ENCODE measurements at regions not wholly inside any gene's neighbourhood (a gene's known extent, or its start where the extent isn't known, plus 50 kb on each side); places are given as distances from the start of the nearest gene placed in this dataset.

DNA sequence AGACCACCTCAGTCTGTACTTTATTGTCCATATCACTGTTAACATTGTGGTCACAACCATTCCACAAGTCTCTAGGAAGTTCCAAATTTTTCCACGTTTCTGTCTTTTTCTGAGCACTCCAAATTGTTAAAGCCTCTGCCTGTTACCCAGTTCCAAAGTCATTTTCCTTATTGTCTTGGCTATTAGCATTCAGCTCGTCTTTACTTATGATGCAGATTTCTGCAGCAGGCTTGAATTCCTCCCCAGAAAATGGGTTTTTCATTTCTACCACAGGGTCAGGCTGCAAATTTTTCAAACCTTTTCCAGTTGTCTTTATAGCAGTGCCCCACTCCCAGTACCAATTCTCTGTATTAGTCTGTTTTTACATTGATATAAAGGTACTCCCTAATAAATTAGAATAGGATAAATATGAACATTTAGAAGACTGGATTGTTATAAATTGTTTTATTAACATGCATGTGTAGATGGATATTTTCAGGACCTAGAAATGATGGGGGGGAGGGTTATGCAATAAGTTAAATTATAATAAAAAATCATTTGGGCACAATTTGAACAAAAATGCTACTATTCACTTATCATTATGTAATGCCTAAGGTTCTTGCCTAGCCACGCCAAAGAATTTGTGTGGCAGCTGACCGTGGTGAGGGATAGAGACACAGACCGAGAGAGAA is 595.3 kb upstream of the ADGRB3 start:
- intact Hi-C loops (cut with micrococcal nuclease; ENCODE audit: unreplicated experiment): no loop called here
- ChIA-PET CTCF (no interaction called here), POLR2A (ENCODE audit: low non-redundant PET) (no interaction called here)
- Histone ChIP-seq H3K9me3 (ENCODE audit: low read depth, low read length, poor library complexity, severe bottlenecking) (no peaks in the 10 kb centered on the region), H3K27ac (ENCODE audit: low read depth, low read length, poor library complexity, severe bottlenecking) (no peak overlapping the region), H3K4me3 (ENCODE audit: low read depth, low read length, poor library complexity, severe bottlenecking) (no peak overlapping the region), H3K4me1 (ENCODE audit: insufficient read depth, low read length, poor library complexity, severe bottlenecking) (no peaks in the 10 kb centered on the region), H3K27me3 (replicated peaks; ENCODE audit: insufficient read depth, low read depth, low read length, poor library complexity) (no peaks in the 10 kb centered on the region), H3K36me3 (ENCODE audit: insufficient read depth, low read length, poor library complexity, severe bottlenecking) (no peaks in the 10 kb centered on the region)
- no TSS peak for BruUV-seq (replicated peaks)
- DNase-seq (ENCODE audit: low spot score): no peak
- TF ChIP-seq EZH2 (IDR thresholded peaks at IDR 0.05; ENCODE audit: borderline replicate concordance, low read depth, low read length, poor library complexity, severe bottlenecking): no peak
- TF ChIP-seq, protein P1, sequence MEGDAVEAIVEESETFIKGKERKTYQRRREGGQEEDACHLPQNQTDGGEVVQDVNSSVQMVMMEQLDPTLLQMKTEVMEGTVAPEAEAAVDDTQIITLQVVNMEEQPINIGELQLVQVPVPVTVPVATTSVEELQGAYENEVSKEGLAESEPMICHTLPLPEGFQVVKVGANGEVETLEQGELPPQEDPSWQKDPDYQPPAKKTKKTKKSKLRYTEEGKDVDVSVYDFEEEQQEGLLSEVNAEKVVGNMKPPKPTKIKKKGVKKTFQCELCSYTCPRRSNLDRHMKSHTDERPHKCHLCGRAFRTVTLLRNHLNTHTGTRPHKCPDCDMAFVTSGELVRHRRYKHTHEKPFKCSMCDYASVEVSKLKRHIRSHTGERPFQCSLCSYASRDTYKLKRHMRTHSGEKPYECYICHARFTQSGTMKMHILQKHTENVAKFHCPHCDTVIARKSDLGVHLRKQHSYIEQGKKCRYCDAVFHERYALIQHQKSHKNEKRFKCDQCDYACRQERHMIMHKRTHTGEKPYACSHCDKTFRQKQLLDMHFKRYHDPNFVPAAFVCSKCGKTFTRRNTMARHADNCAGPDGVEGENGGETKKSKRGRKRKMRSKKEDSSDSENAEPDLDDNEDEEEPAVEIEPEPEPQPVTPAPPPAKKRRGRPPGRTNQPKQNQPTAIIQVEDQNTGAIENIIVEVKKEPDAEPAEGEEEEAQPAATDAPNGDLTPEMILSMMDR (conservative IDR thresholded peaks at IDR 0.05; ENCODE audit: low read depth, low read length): no peak

GRCh38 chr6:68038815-68039408 is 596.2 kb upstream of the ADGRB3 start:
- H3K36me3 ChIP-seq (ENCODE audit: insufficient read depth, low read length, poor library complexity, severe bottlenecking): no peaks in the 10 kb centered on the region
- no peaks in the 10 kb centered on the region for H3K27me3 ChIP-seq (replicated peaks; ENCODE audit: insufficient read depth, low read depth, low read length, poor library complexity)
- DNase-seq (ENCODE audit: low spot score): no peak
- H3K9me3 ChIP-seq (ENCODE audit: low read depth, low read length, poor library complexity, severe bottlenecking): no peaks in the 10 kb centered on the region
- no peak overlapping the region for H3K27ac ChIP-seq (ENCODE audit: low read depth, low read length, poor library complexity, severe bottlenecking)
- ChIA-PET CTCF (no interaction called here), POLR2A (ENCODE audit: low non-redundant PET) (no interaction called here)
- no peaks in the 10 kb centered on the region for H3K4me1 ChIP-seq (ENCODE audit: insufficient read depth, low read length, poor library complexity, severe bottlenecking)
- intact Hi-C loops (cut with micrococcal nuclease; ENCODE audit: unreplicated experiment): no loop called here
- no peak overlapping the region for H3K4me3 ChIP-seq (ENCODE audit: low read depth, low read length, poor library complexity, severe bottlenecking)
- BruUV-seq (replicated peaks): no TSS peak
- TF ChIP-seq EZH2 (IDR thresholded peaks at IDR 0.05; ENCODE audit: borderline replicate concordance, low read depth, low read length, poor library complexity, severe bottlenecking): no peak
- TF ChIP-seq, protein P1 (conservative IDR thresholded peaks at IDR 0.05; ENCODE audit: low read depth, low read length): no peak

DNA sequence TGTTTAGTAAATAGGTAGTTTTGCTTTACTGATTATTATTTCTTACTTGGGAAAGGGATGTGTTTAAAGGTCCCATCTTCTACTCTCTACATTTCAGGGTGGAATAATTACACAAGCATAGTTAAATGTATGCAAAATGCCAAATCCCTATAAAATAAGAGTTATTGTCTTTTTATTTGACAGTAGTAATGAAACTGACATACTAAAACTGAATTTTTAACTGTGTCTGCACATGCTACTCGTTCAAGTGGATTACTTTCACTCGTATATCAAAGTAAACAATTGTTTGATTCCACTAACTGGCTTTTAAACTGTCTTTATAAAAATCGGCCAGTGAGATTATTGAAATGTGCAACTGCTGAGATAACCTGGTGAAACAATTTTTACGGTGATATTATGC is 602.9 kb upstream of the ADGRB3 start:
- intact Hi-C loops (cut with micrococcal nuclease; ENCODE audit: unreplicated experiment): no loop called here
- ChIA-PET POLR2A (ENCODE audit: low non-redundant PET) (no interaction called here), CTCF (no interaction called here)
- Histone ChIP-seq H3K27ac (ENCODE audit: low read depth, low read length, poor library complexity, severe bottlenecking) (no peak overlapping the region), H3K27me3 (replicated peaks; ENCODE audit: insufficient read depth, low read depth, low read length, poor library complexity) (no peaks in the 10 kb centered on the region), H3K4me1 (ENCODE audit: insufficient read depth, low read length, poor library complexity, severe bottlenecking) (no peaks in the 10 kb centered on the region), H3K9me3 (ENCODE audit: low read depth, low read length, poor library complexity, severe bottlenecking) (no peaks in the 10 kb centered on the region), H3K4me3 (ENCODE audit: low read depth, low read length, poor library complexity, severe bottlenecking) (no peak overlapping the region), H3K36me3 (ENCODE audit: insufficient read depth, low read length, poor library complexity, severe bottlenecking) (no peaks in the 10 kb centered on the region)
- no peak for DNase-seq (ENCODE audit: low spot score)
- no peak for TF ChIP-seq EZH2 (IDR thresholded peaks at IDR 0.05; ENCODE audit: borderline replicate concordance, low read depth, low read length, poor library complexity, severe bottlenecking)
- TF ChIP-seq, protein P1 (conservative IDR thresholded peaks at IDR 0.05; ENCODE audit: low read depth, low read length): no peak
- no TSS peak for BruUV-seq (replicated peaks)

Measured in A673 (cell line).